ENCODE measurements at regions not wholly inside any gene's neighbourhood (a gene's known extent, or its start where the extent isn't known, plus 50 kb on each side); places are given as distances from the start of the nearest gene placed in this dataset.
"Not testable (repeated sequence)": the region's sequence is repeated elsewhere in the genome, so short reads cannot be mapped to it uniquely, and the experiment has no call there.

- not testable (repeated sequence) for TF ChIP-seq CTCF (conservative IDR thresholded peaks at IDR 0.05; ENCODE audit: low read depth in 2 of 2); EZH2 (IDR thresholded peaks at IDR 0.05; ENCODE audit: low read depth, unreplicated experiment); POLR2AphosphoS5 (IDR thresholded peaks at IDR 0.05; ENCODE audit: low read depth); EZH2phosphoT487 (IDR thresholded peaks at IDR 0.05; ENCODE audit: unreplicated experiment); NANOG (IDR thresholded peaks at IDR 0.05; ENCODE audit: borderline replicate concordance); ETS1 (IDR thresholded peaks at IDR 0.05); REST (IDR thresholded peaks at IDR 0.05; ENCODE audit: unreplicated experiment); ZNF114 (CRISPR knock-in tag; IDR thresholded peaks at IDR 0.05); ZNF462 (CRISPR knock-in tag; IDR thresholded peaks at IDR 0.05); CREB1 (CRISPR knock-in tag; IDR thresholded peaks at IDR 0.05; ENCODE audit: low read depth)
Observed at GRCh38 chr14:53395267-53395666, 242.1 kb upstream of the DDHD1 start.

All from GM23338 (cell line).